ENCODE measurements at regions not wholly inside any gene's neighbourhood (a gene's known extent, or its start where the extent isn't known, plus 50 kb on each side); places are given as distances from the start of the nearest gene placed in this dataset.

- no peak for TF ChIP-seq CTCF (IDR thresholded peaks at IDR 0.05; ENCODE audit: low read length)
- no peak for TF ChIP-seq EZH2phosphoT487 (IDR thresholded peaks at IDR 0.05; ENCODE audit: low read length)
- TF ChIP-seq EZH2 (optimal IDR thresholded peaks at IDR 0.05; ENCODE audit: low read depth, low read length), result no peak
Measured at GRCh38 chr15:96119734-96120133, 210.8 kb upstream of the NR2F2 start.

Data from MM.1S (cell line).